NCI-H82 treated with DMSO at 0.1 percent for 48 hours (cell line): ENCODE measurements at regions not wholly inside any gene's neighbourhood (a gene's known extent, or its start where the extent isn't known, plus 50 kb on each side); places are given as distances from the start of the nearest gene placed in this dataset.
"Not testable (repeated sequence)": the region's sequence is repeated elsewhere in the genome, so short reads cannot be mapped to it uniquely, and the experiment has no call there.

Source experiments
- DNase-seq: peaks from one replicate; lab custom pipeline; 2025; ENCODE audit not compliant: unreplicated experiment; lab: John Stamatoyannopoulos, UW

GRCh38 chr3:182389071-182389815 is 404.1 kb upstream of the ATP11B start:
- no peak for DNase-seq

GRCh38 chr3:182390421-182390820 is 402.9 kb upstream of the ATP11B start:
- DNase-seq = no peak

GRCh38 chr3:182392182-182392937 is 400.9 kb upstream of the ATP11B start:
- no peak for DNase-seq

GRCh38 chr3:182393151-182393550 is 400.2 kb upstream of the ATP11B start:
- DNase-seq = no peak

- no peak for DNase-seq
These were observed 399.4 kb upstream of the ATP11B start for GRCh38 chr3:182393830-182394367.

- DNase-seq = no peak
These were observed 396.1 kb upstream of the ATP11B start for GRCh38 chr3:182397164-182397563.

GRCh38 chr3:182399978-182400737 is 393.1 kb upstream of the ATP11B start:
- no peak for DNase-seq

GRCh38 chr3:182400838-182401237 is 392.5 kb upstream of the ATP11B start:
- no peak for DNase-seq

GRCh38 chr3:182404031-182404430 is 389.3 kb upstream of the ATP11B start:
- no peak for DNase-seq

GRCh38 chr3:182405759-182406158 is 387.5 kb upstream of the ATP11B start:
- no peak for DNase-seq

- no peak for DNase-seq
These were observed 386.5 kb upstream of the ATP11B start for GRCh38 chr3:182406786-182407185.

GRCh38 chr3:182410051-182410450 is 383.3 kb upstream of the ATP11B start:
- DNase-seq = no peak

GRCh38 chr3:182412066-182412465 is 381.2 kb upstream of the ATP11B start:
- no peak for DNase-seq

GRCh38 chr3:182413061-182413460 is 380.2 kb upstream of the ATP11B start:
- no peak for DNase-seq

- no peak for DNase-seq
These were observed 379.6 kb upstream of the ATP11B start for GRCh38 chr3:182413682-182414081.

GRCh38 chr3:182414586-182414985 is 378.7 kb upstream of the ATP11B start:
- no peak for DNase-seq

GRCh38 chr3:182420741-182421140 is 372.6 kb upstream of the ATP11B start:
- no peak for DNase-seq

GRCh38 chr3:182424006-182424405 is 369.3 kb upstream of the ATP11B start:
- no peak for DNase-seq

- DNase-seq = not testable (repeated sequence)
These were observed 367.2 kb upstream of the ATP11B start for GRCh38 chr3:182425926-182426718.

- DNase-seq = not testable (repeated sequence)
These were observed 361.3 kb upstream of the ATP11B start for GRCh38 chr3:182431972-182432371.

GRCh38 chr3:182435860-182436259 is 357.4 kb upstream of the ATP11B start:
- no peak for DNase-seq
